ENCODE measurements at regions not wholly inside any gene's neighbourhood (a gene's known extent, or its start where the extent isn't known, plus 50 kb on each side); places are given as distances from the start of the nearest gene placed in this dataset.

DNA sequence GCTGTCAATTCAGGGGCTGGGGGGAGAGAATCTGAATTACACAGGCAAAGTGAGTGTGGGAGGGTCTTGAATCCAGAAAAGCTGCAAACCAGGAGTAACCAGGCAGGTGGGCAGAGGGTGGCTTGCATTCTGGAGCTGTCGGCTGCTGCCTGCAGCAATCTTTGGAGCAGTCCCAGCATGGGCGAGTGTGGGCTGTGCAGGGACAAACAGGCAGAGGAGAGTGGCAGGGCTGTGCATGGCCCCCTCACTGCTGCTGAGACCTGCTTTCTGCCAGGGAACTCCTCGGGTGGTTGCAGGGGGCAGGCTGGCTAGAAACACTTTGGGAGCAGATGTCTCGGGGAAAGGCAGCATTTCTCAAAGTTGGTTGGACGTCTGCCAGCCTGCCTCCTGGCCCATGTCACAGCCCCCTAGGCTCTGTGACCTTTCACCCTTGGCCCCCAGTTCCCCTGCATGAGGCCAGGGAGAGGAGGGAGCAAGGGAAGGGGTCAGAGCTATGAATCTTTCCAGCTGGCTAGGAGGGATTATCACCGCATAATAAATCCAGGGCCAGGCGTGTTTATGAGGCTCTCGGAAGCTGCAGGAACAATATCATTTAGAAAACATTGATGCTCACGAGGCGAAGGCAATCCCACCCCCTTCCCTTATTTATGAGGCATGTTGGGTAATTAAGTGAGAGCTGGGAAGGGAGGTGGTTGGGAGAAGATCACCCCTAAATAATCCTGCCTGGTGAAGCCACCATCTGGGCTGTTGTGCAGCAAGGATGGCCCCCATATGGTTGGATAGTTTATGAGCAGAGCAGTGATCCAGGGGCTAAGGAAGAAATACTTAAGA, 212.3 kb upstream of the NCAM1 start:
- Histone ChIP-seq H3K4me3 (ENCODE audit: low read depth in 1 of 3, low read length in 3 of 3) (no peak overlapping the region), H3K27me3 (ENCODE audit: control insufficient read depth in 3 of 3, insufficient read depth in 3 of 3, low read length in 3 of 3) (no peaks in the 10 kb centered on the region), H3K9me3 (ENCODE audit: control insufficient read depth in 2 of 2, insufficient read depth in 1 of 2, low read depth in 1 of 2, low read length in 1 of 2) (no peaks in the 10 kb centered on the region), H3K36me3 (ENCODE audit: control insufficient read depth in 3 of 3, insufficient read depth in 2 of 3, low read depth in 1 of 3, low read length in 3 of 3) (no peaks in the 10 kb centered on the region), H3K4me1 (ENCODE audit: control insufficient read depth in 3 of 3, insufficient read depth in 2 of 3, low read depth in 1 of 3, low read length in 2 of 3) (no peaks in the 10 kb centered on the region), H3K27ac (ENCODE audit: low read depth in 1 of 3, low read length in 2 of 3) (no peak overlapping the region)
- 35 to 40% (median 37%) methylated on average over 10 of the region's 10 CpGs for WGBS, 3 donors
- DNase-seq: no peak
- FAIRE-seq: no peak

DNA sequence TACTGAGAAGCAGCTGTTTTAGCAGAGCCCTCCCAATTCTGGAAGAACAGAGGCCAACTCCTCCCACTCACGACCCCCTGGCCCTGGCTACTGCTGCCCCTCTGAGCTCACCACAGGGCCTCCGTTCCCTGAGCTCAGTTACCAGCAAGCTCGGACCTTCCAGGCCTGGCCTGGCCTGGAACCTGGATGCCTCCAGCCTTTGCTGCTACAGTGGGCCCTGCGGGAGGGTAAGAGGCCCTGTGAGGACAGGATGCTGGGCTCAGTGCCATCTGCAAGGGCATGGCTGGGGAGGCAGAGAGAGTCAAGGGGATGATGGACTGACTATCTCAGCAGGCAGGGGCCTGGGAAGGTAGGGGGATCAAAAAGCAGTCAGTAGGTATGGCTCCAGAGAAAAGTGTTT, 209.9 kb upstream of the NCAM1 start:
- 60 to 76% (median 60%) methylated on average over 4 of the region's 4 CpGs for WGBS, 3 donors
- H3K27me3 ChIP-seq (ENCODE audit: control insufficient read depth in 3 of 3, insufficient read depth in 3 of 3, low read length in 3 of 3): no peaks in the 10 kb centered on the region
- DNase-seq (no peak), FAIRE-seq (no peak)
- H3K36me3 ChIP-seq (ENCODE audit: control insufficient read depth in 3 of 3, insufficient read depth in 2 of 3, low read depth in 1 of 3, low read length in 3 of 3): no peaks in the 10 kb centered on the region
- H3K9me3 ChIP-seq (ENCODE audit: control insufficient read depth in 2 of 2, insufficient read depth in 1 of 2, low read depth in 1 of 2, low read length in 1 of 2): no peaks in the 10 kb centered on the region
- no peak overlapping the region for H3K27ac ChIP-seq (ENCODE audit: low read depth in 1 of 3, low read length in 2 of 3)
- no peaks in the 10 kb centered on the region for H3K4me1 ChIP-seq (ENCODE audit: control insufficient read depth in 3 of 3, insufficient read depth in 2 of 3, low read depth in 1 of 3, low read length in 2 of 3)
- H3K4me3 ChIP-seq (ENCODE audit: low read depth in 1 of 3, low read length in 3 of 3): no peak overlapping the region

DNA sequence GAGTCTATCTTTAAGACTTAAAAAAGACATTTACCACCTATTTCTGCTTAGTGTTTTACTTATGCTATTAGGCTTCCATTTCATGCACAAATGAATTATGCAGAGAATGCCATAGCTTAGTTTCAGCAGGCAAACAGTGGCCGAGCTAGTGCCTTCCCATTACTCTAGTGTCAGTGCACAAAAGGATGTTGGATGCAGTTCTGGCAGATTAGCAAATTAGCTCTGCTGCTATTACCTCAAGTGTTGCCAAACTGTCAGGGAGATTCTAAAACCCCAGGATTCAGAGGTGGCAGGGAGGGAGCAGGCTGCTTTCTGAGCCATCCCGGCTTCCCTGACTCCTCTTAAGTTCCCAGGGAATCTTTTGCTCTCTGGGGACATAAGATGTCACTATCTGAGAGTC, 209.4 kb upstream of the NCAM1 start:
- Histone ChIP-seq H3K27ac (ENCODE audit: low read depth in 1 of 3, low read length in 2 of 3) (no peak overlapping the region), H3K36me3 (ENCODE audit: control insufficient read depth in 3 of 3, insufficient read depth in 2 of 3, low read depth in 1 of 3, low read length in 3 of 3) (no peaks in the 10 kb centered on the region), H3K27me3 (ENCODE audit: control insufficient read depth in 3 of 3, insufficient read depth in 3 of 3, low read length in 3 of 3) (no peaks in the 10 kb centered on the region), H3K9me3 (ENCODE audit: control insufficient read depth in 2 of 2, insufficient read depth in 1 of 2, low read depth in 1 of 2, low read length in 1 of 2) (no peaks in the 10 kb centered on the region), H3K4me1 (ENCODE audit: control insufficient read depth in 3 of 3, insufficient read depth in 2 of 3, low read depth in 1 of 3, low read length in 2 of 3) (no peaks in the 10 kb centered on the region), H3K4me3 (ENCODE audit: low read depth in 1 of 3, low read length in 3 of 3) (no peak overlapping the region)
- DNase-seq (no peak), FAIRE-seq (no peak)
- WGBS, 3 donors: 64 to 65% (median 64%) methylated on average over 2 of the region's 2 CpGs

DNA sequence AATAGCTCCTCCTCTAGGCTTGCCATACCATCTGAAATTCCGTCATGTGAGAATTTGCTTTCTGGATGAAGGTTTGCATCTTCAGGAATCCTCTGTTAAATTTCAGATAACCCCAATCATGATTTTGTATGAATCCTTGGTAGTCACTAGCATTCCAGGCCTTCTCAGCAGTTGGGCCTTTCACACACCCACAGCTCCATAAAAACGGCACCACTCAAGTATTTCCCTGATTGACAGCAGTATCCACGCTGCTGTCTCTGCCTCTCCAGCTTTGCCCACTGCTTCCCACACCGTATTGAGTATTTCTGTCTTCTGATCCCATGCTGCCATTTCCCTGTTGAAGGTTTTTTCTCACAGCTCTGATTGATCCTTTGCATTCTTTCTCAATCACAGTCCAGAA, 208.7 kb upstream of the NCAM1 start:
- DNase-seq (no peak), FAIRE-seq (no peak)
- Histone ChIP-seq H3K4me3 (ENCODE audit: low read depth in 1 of 3, low read length in 3 of 3) (no peak overlapping the region), H3K36me3 (ENCODE audit: control insufficient read depth in 3 of 3, insufficient read depth in 2 of 3, low read depth in 1 of 3, low read length in 3 of 3) (no peaks in the 10 kb centered on the region), H3K9me3 (ENCODE audit: control insufficient read depth in 2 of 2, insufficient read depth in 1 of 2, low read depth in 1 of 2, low read length in 1 of 2) (no peaks in the 10 kb centered on the region), H3K27ac (ENCODE audit: low read depth in 1 of 3, low read length in 2 of 3) (no peak overlapping the region), H3K4me1 (ENCODE audit: control insufficient read depth in 3 of 3, insufficient read depth in 2 of 3, low read depth in 1 of 3, low read length in 2 of 3) (no peaks in the 10 kb centered on the region), H3K27me3 (ENCODE audit: control insufficient read depth in 3 of 3, insufficient read depth in 3 of 3, low read length in 3 of 3) (no peaks in the 10 kb centered on the region)
- 51 to 64% (median 56%) methylated on average over 4 of the region's 4 CpGs for WGBS, 3 donors

DNA sequence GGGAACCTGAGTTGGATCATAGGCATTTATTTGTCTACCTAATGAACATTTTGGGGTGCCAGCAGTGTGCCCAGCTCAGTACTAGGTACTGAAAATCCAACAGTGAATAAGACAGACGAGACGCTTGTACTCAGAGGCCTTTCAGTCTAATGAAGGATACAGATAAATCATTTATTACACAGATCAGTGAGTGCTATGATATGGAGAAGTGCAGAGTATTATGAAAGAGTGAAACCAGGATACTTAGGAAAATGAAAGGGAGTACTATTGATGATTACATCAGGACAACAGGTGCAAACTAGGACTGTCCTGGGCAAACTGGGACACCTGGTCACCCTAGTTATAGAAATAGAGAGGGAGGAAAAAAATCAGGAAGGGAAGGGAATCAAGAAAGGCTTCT, 207.5 kb upstream of the NCAM1 start:
- DNase-seq (no peak), FAIRE-seq (no peak)
- H3K27me3 ChIP-seq (ENCODE audit: control insufficient read depth in 3 of 3, insufficient read depth in 3 of 3, low read length in 3 of 3): no peaks in the 10 kb centered on the region
- H3K4me1 ChIP-seq (ENCODE audit: control insufficient read depth in 3 of 3, insufficient read depth in 2 of 3, low read depth in 1 of 3, low read length in 2 of 3): no peaks in the 10 kb centered on the region
- H3K9me3 ChIP-seq (ENCODE audit: control insufficient read depth in 2 of 2, insufficient read depth in 1 of 2, low read depth in 1 of 2, low read length in 1 of 2): no peaks in the 10 kb centered on the region
- no peak overlapping the region for H3K27ac ChIP-seq (ENCODE audit: low read depth in 1 of 3, low read length in 2 of 3)
- WGBS, 3 donors: 54 to 88% (median 61%) methylated on average over 2 of the region's 2 CpGs
- H3K36me3 ChIP-seq (ENCODE audit: control insufficient read depth in 3 of 3, insufficient read depth in 2 of 3, low read depth in 1 of 3, low read length in 3 of 3): no peaks in the 10 kb centered on the region
- no peak overlapping the region for H3K4me3 ChIP-seq (ENCODE audit: low read depth in 1 of 3, low read length in 3 of 3)

DNA sequence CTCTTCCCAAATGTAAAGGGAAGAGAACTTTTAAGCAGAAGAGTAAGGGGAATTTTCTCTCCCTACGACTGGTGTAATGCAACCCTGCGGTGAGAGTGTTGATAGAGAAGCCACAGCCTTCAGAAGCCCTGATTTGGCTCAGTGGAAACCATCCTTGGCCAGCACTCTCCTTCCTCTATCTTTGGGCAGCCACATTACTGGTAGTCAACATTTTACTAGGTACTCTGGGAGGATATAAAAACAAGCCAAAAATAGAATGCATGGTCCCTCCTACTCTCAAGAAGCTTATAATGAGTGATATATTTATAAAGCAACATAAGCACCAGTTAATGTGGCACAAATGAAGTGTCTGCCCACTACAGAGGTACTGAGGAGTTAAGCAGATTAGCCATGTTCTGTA, 201.8 kb upstream of the NCAM1 start:
- Histone ChIP-seq H3K4me3 (ENCODE audit: low read depth in 1 of 3, low read length in 3 of 3) (no peak overlapping the region), H3K36me3 (ENCODE audit: control insufficient read depth in 3 of 3, insufficient read depth in 2 of 3, low read depth in 1 of 3, low read length in 3 of 3) (no peaks in the 10 kb centered on the region), H3K27me3 (ENCODE audit: control insufficient read depth in 3 of 3, insufficient read depth in 3 of 3, low read length in 3 of 3) (no peaks in the 10 kb centered on the region), H3K4me1 (ENCODE audit: control insufficient read depth in 3 of 3, insufficient read depth in 2 of 3, low read depth in 1 of 3, low read length in 2 of 3) (no peaks in the 10 kb centered on the region), H3K27ac (ENCODE audit: low read depth in 1 of 3, low read length in 2 of 3) (no peak overlapping the region), H3K9me3 (ENCODE audit: control insufficient read depth in 2 of 2, insufficient read depth in 1 of 2, low read depth in 1 of 2, low read length in 1 of 2) (no peaks in the 10 kb centered on the region)
- DNase-seq (no peak), FAIRE-seq (no peak)
- WGBS, 3 donors: 81 to 94% (median 90%) methylated on average over 2 of the region's 2 CpGs

DNA sequence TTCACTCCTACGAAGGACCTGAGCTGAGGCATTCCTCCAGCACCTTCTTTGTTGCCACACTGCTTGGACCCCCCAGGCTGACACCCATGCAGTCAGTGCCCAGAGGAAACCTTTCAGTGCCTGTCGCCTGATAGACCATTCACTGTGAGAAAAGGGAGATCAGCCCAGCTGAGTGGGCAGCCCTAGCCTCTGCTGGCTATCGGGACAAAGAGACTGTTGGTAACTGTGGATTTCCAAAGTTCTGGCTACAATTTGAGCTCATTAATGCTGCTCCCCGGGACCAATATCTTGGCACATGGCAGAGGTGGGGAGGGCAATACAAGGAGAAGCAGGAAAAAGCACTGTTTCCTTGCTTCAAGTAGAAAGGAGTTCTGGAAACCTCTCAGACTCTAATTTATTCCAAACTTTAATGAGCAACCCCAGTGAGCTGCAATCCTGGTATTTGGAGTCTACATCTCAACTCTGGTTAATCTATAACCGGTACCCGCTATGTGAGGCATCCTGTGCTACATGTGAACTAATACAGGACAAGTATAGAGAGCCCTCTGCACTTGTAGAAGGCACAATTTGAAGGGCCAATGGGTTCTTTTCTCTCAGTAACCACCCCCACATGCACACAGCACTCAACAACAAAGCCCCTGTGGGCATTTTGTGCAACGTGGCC, 200.7 kb upstream of the NCAM1 start:
- no peak for FAIRE-seq
- Histone ChIP-seq H3K36me3 (ENCODE audit: control insufficient read depth in 3 of 3, insufficient read depth in 2 of 3, low read depth in 1 of 3, low read length in 3 of 3) (no peaks in the 10 kb centered on the region), H3K4me1 (ENCODE audit: control insufficient read depth in 3 of 3, insufficient read depth in 2 of 3, low read depth in 1 of 3, low read length in 2 of 3) (no peaks in the 10 kb centered on the region), H3K27me3 (ENCODE audit: control insufficient read depth in 3 of 3, insufficient read depth in 3 of 3, low read length in 3 of 3) (no peaks in the 10 kb centered on the region), H3K9me3 (ENCODE audit: control insufficient read depth in 2 of 2, insufficient read depth in 1 of 2, low read depth in 1 of 2, low read length in 1 of 2) (no peaks in the 10 kb centered on the region), H3K27ac (ENCODE audit: low read depth in 1 of 3, low read length in 2 of 3) (no peak overlapping the region), H3K4me3 (ENCODE audit: low read depth in 1 of 3, low read length in 3 of 3) (no peak overlapping the region)
- WGBS, 3 donors: 66 to 84% (median 69%) methylated on average over 7 of the region's 7 CpGs
- no peak for DNase-seq

DNA sequence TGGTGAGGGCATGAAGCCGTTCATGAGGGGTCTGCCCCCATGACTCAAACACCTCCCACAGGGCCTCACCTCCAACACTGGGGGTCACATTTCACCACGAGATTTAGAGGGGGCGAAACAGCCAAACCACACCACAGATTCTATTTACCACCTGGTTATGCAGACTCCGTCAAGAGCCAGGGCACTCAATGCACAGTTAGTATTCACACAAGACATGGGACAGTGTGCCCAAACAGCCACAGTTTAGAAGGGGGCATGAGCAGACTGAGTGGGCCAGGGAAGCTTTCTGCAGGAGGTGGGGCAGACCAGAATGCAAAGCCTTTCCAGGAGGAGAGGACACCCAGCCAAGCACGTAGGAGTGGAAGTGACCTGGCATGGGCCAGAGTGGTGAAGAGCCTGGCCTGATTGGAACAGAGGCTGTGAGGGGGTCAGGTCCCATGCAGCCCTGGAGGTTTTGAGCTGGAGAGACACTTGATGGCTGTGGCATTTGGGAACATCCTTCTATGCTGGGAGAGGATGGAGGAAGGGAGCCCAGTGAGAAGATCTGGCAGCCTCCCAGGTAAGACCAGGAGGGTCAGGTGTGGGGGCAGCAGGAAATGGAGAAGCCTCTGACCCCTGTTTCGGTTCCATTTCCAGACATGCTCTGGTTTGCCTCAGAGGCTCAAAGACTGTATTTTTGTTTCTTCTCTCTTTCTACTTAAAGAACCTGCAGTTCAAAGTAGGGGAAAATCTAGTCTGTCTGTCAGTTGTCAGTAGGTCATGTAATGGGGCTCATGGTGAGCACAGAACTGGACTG, 199.1 kb upstream of the NCAM1 start:
- WGBS, 3 donors: 66 to 78% (median 72%) methylated on average over 6 of the region's 6 CpGs
- DNase-seq: no peak
- FAIRE-seq: no peak
- no peaks in the 10 kb centered on the region for H3K27me3 ChIP-seq (ENCODE audit: control insufficient read depth in 3 of 3, insufficient read depth in 3 of 3, low read length in 3 of 3)
- no peak overlapping the region for H3K27ac ChIP-seq (ENCODE audit: low read depth in 1 of 3, low read length in 2 of 3)
- H3K4me1 ChIP-seq (ENCODE audit: control insufficient read depth in 3 of 3, insufficient read depth in 2 of 3, low read depth in 1 of 3, low read length in 2 of 3): no peaks in the 10 kb centered on the region
- no peaks in the 10 kb centered on the region for H3K36me3 ChIP-seq (ENCODE audit: control insufficient read depth in 3 of 3, insufficient read depth in 2 of 3, low read depth in 1 of 3, low read length in 3 of 3)
- no peak overlapping the region for H3K4me3 ChIP-seq (ENCODE audit: low read depth in 1 of 3, low read length in 3 of 3)
- H3K9me3 ChIP-seq (ENCODE audit: control insufficient read depth in 2 of 2, insufficient read depth in 1 of 2, low read depth in 1 of 2, low read length in 1 of 2): no peaks in the 10 kb centered on the region
